ENCODE measurements at regions not wholly inside any gene's neighbourhood (a gene's known extent, or its start where the extent isn't known, plus 50 kb on each side); places are given as distances from the start of the nearest gene placed in this dataset.
A peak's percentile ranks its signal among the peaks of the same experiment; 100 is the strongest.

DNA sequence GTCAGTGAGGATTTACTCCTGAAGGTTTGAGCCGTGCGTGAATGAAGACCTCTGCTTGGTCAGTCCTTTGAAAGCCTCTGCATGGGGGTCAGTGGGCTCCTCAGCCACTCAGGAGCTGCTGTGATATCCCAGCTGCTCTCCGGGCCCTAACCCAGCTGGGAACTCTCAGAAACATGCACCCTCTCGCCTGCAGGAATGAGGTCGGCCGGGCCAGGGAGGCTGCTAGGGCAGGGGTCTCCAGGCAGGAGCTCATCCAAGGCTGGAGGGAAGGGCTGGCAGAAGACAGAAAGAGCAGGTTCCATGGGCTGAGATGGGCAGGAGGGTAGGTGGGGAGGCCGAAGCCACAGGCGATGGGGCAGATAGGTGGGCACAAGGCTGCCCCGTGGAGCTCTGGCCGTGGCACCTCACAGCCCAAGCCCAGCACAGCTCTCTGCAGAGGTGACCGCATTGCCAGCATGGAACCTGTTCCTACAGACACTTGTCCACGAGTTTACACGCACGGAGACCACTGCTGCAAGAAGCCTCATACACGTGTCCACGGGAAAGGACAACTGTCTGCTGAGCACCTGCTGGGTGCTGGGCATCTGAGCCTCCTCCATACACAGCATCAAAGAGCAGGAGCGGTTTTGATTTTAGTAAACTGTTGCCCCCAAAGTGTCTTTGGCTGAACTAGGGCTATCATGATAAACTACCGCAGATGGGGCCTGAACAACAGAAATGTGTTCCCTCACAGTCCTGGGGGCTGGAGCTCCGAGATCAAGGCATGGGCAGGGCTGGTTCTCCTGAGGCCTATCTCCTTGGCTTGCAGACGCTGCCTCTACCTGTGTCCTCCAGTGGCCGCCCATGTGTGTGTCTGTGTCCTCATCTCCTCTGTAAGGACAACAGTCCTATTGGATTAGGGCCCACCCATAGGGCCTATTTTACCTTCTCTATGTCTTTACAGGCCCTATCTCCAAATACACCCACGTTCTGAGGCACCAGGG, 85.2 kb upstream of the ADAMTS2 start:
- no peaks in the 10 kb centered on the region for H3K4me1 Mint-ChIP-seq
- no peak overlapping the region for H3K9ac ChIP-seq (ENCODE audit: insufficient read depth, low read length, poor library complexity, severe bottlenecking)
- no peak overlapping the region for H3K4me3 Mint-ChIP-seq
- no peaks in the 10 kb centered on the region for H3K79me2 ChIP-seq (ENCODE audit: insufficient read depth, low read length)
- H3K9me3 Mint-ChIP-seq = peaks cover 2 to 21% (median 14%) of the 10 kb centered on the region in 7 donors
- no peak for DNase-seq
- TF ChIP-seq, protein P1, sequence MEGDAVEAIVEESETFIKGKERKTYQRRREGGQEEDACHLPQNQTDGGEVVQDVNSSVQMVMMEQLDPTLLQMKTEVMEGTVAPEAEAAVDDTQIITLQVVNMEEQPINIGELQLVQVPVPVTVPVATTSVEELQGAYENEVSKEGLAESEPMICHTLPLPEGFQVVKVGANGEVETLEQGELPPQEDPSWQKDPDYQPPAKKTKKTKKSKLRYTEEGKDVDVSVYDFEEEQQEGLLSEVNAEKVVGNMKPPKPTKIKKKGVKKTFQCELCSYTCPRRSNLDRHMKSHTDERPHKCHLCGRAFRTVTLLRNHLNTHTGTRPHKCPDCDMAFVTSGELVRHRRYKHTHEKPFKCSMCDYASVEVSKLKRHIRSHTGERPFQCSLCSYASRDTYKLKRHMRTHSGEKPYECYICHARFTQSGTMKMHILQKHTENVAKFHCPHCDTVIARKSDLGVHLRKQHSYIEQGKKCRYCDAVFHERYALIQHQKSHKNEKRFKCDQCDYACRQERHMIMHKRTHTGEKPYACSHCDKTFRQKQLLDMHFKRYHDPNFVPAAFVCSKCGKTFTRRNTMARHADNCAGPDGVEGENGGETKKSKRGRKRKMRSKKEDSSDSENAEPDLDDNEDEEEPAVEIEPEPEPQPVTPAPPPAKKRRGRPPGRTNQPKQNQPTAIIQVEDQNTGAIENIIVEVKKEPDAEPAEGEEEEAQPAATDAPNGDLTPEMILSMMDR (IDR thresholded peaks at IDR 0.05) = no peak
- WGBS (ENCODE audit: insufficient coverage) = 97% methylated on average over 21 of the region's 22 CpGs
- H3K27me3 ChIP-seq (ENCODE audit: control insufficient read depth in 2 of 2, insufficient read depth in 2 of 2, low read length in 2 of 2) = no peaks in the 10 kb centered on the region
- H3K9me3 ChIP-seq (replicated peaks in 1 of 2; ENCODE audit: control insufficient read depth in 1 of 2, insufficient read depth in 1 of 2, low read length in 2 of 2) = peaks cover 0 to 8% of the 10 kb centered on the region in 2 donors
- H4K20me1 ChIP-seq (ENCODE audit: insufficient read depth, low read length) = no peaks in the 10 kb centered on the region
- peak overlapping the region in 1 of 7 donors; percentile 57 for H3K27ac Mint-ChIP-seq
- peaks cover 0 to 9% (median 5%) of the 10 kb centered on the region in 3 donors for H3K27me3 Mint-ChIP-seq (ENCODE audit: low read depth in 3 of 3)
- no peaks in the 10 kb centered on the region for H3K36me3 Mint-ChIP-seq
- no peak overlapping the region for H3K4me3 ChIP-seq (replicated peaks in 1 of 3; ENCODE audit: low read depth in 2 of 3, low read length in 3 of 3)
- no peaks in the 10 kb centered on the region for H3K36me3 ChIP-seq (replicated peaks in 1 of 2; ENCODE audit: control insufficient read depth in 1 of 2, insufficient read depth in 2 of 2, low read length in 2 of 2)
- intact Hi-C loops (cut with micrococcal nuclease) = no loop called here
- H3K4me1 ChIP-seq (ENCODE audit: control insufficient read depth in 1 of 2, insufficient read depth in 2 of 2, low read length in 2 of 2) = no peaks in the 10 kb centered on the region
- H3K4me2 ChIP-seq (replicated peaks; ENCODE audit: extremely low read depth, low read length, poor library complexity, severe bottlenecking) = no peak overlapping the region
- H2AFZ ChIP-seq (ENCODE audit: insufficient read depth, low read depth, low read length, poor library complexity, severe bottlenecking) = no peak overlapping the region
- no peak overlapping the region for H3K27ac ChIP-seq (ENCODE audit: low read depth in 1 of 2, low read length in 2 of 2)

DNA sequence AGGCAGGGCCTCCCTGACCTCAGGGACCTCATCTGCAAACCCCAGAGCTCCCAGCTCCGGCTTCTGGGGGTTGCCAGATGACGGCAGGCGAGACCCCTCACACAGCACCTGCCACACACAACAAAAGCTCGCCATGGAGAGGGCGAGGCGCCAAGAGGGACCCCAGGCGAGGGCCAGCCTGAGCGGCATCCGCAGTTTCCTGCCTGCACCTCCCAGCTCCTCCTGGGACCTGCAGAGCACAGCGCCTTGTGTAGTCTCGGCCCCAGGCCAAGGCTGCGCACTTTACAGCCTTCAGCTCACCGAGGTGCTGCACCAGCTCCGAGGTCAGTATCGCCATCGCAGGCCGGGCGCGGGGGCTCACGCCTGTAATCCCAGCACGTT, 82.4 kb upstream of the ADAMTS2 start:
- Histone ChIP-seq H2AFZ (ENCODE audit: insufficient read depth, low read depth, low read length, poor library complexity, severe bottlenecking) (no peak overlapping the region), H3K4me3 (replicated peaks in 1 of 3; ENCODE audit: low read depth in 2 of 3, low read length in 3 of 3) (no peak overlapping the region), H3K27ac (ENCODE audit: low read depth in 1 of 2, low read length in 2 of 2) (no peak overlapping the region), H3K4me2 (replicated peaks; ENCODE audit: extremely low read depth, low read length, poor library complexity, severe bottlenecking) (no peak overlapping the region), H3K36me3 (replicated peaks in 1 of 2; ENCODE audit: control insufficient read depth in 1 of 2, insufficient read depth in 2 of 2, low read length in 2 of 2) (no peaks in the 10 kb centered on the region), H3K9me3 (replicated peaks in 1 of 2; ENCODE audit: control insufficient read depth in 1 of 2, insufficient read depth in 1 of 2, low read length in 2 of 2) (peaks cover 0 to 3% of the 10 kb centered on the region in 2 donors), H3K4me1 (ENCODE audit: control insufficient read depth in 1 of 2, insufficient read depth in 2 of 2, low read length in 2 of 2) (no peaks in the 10 kb centered on the region), H3K79me2 (ENCODE audit: insufficient read depth, low read length) (no peaks in the 10 kb centered on the region), H3K9ac (ENCODE audit: insufficient read depth, low read length, poor library complexity, severe bottlenecking) (no peak overlapping the region), H3K27me3 (ENCODE audit: control insufficient read depth in 2 of 2, insufficient read depth in 2 of 2, low read length in 2 of 2) (no peaks in the 10 kb centered on the region), H4K20me1 (ENCODE audit: insufficient read depth, low read length) (no peaks in the 10 kb centered on the region)
- 94% methylated on average over 19 of the region's 21 CpGs for WGBS (ENCODE audit: insufficient coverage)
- TF ChIP-seq, protein P1 (IDR thresholded peaks at IDR 0.05) = no peak
- Mint-ChIP-seq H3K4me3 (no peak overlapping the region), H3K9me3 (peaks cover 0 to 12% (median 7%) of the 10 kb centered on the region in 7 donors), H3K27ac (peak overlapping the region in 1 of 7 donors; percentile 41), H3K36me3 (no peaks in the 10 kb centered on the region), H3K27me3 (ENCODE audit: low read depth in 3 of 3) (peaks cover 3% of the 10 kb centered on the region in 3 donors), H3K4me1 (no peaks in the 10 kb centered on the region)
- no peak for DNase-seq
- intact Hi-C loops (cut with micrococcal nuclease) = no loop called here

Measured in CD14-positive monocyte (primary cell).